Smooth muscle cell (in vitro differentiated cells): ENCODE measurements at regions not wholly inside any gene's neighbourhood (a gene's known extent, or its start where the extent isn't known, plus 50 kb on each side); places are given as distances from the start of the nearest gene placed in this dataset.

Source experiments
- DNase-seq: peaks from one replicate; lab custom pipeline; 2025; ENCODE audit not compliant: unreplicated experiment; lab: John Stamatoyannopoulos, UW
- H2AFZ ChIP-seq: fragments of 200-600 bp; sonication (generic); 2 replicates; pipeline ENCODE4 v1.6.0; 2016; ENCODE audit warnings: antibody characterized with exemption, low read depth, mild to moderate bottlenecking
- H3F3A ChIP-seq: fragments of 200-600 bp; sonication (generic); 2 replicates; pipeline ENCODE4 v1.6.0; 2017; ENCODE audit warnings: antibody characterized with exemption, low read depth
- H3K27ac ChIP-seq: fragments of 200-600 bp; sonication (generic); 2 replicates; pipeline ENCODE4 v1.5.1; 2016; ENCODE audit warnings: low read depth, mild to moderate bottlenecking
- H3K27me3 ChIP-seq: fragments of 200-600 bp; sonication (generic); 2 replicates; pipeline ENCODE4 v1.6.1; 2016; ENCODE audit warnings: low read depth, mild to moderate bottlenecking
- H3K36me3 ChIP-seq: fragments of 200-600 bp; sonication (generic); 2 replicates; pipeline ENCODE4 v1.5.1; 2016; ENCODE audit warnings: low read depth
- H3K4me1 ChIP-seq: fragments of 200-600 bp; sonication (generic); 2 replicates; pipeline ENCODE4 v1.5.1; 2016; ENCODE audit warnings: low read depth
- H3K4me2 ChIP-seq: fragments of 200-600 bp; sonication (generic); 2 replicates; pipeline ENCODE4 v1.6.0; 2016; ENCODE audit warnings: mild to moderate bottlenecking
- H3K4me3 ChIP-seq: fragments of 200-600 bp; sonication (generic); 2 replicates; pipeline ENCODE4 v1.5.1; 2016; ENCODE audit warnings: mild to moderate bottlenecking
- H3K79me2 ChIP-seq: fragments of 200-600 bp; sonication (generic); 2 replicates; pipeline ENCODE4 v1.6.0; 2016; ENCODE audit warnings: low read depth, mild to moderate bottlenecking
- H3K9ac ChIP-seq: fragments of 200-600 bp; sonication (generic); 2 replicates; pipeline ENCODE4 v1.6.0; 2016; ENCODE audit warnings: low read depth
- H3K9me3 ChIP-seq: fragments of 200-600 bp; sonication (generic); replicated peaks from 2 replicates; pipeline ENCODE4 v1.5.1; 2016; ENCODE audit warnings: low read depth
- H4K20me1 ChIP-seq: fragments of 200-600 bp; sonication (generic); 2 replicates; pipeline ENCODE4 v1.6.0; 2016; ENCODE audit warnings: low read depth
- WGBS: methylation state at CpG from one replicate; pipeline ENCODE4 v1.1.7; 2016; ENCODE audit warnings: low lambda C conversion rate; 5-methylcytosine and 5-hydroxymethylcytosine counted together
- TF ChIP-seq, protein P1 (sequence below): fragments of 200-600 bp; sonication (generic); IDR thresholded peaks from 2 replicates; pipeline ENCODE4 v1.5.1; 2017; ENCODE audit warnings: borderline replicate concordance, mild to moderate bottlenecking, antibody characterized with exemption; ENCODE audit not compliant: insufficient read depth, poor library complexity, severe bottlenecking

DNA sequence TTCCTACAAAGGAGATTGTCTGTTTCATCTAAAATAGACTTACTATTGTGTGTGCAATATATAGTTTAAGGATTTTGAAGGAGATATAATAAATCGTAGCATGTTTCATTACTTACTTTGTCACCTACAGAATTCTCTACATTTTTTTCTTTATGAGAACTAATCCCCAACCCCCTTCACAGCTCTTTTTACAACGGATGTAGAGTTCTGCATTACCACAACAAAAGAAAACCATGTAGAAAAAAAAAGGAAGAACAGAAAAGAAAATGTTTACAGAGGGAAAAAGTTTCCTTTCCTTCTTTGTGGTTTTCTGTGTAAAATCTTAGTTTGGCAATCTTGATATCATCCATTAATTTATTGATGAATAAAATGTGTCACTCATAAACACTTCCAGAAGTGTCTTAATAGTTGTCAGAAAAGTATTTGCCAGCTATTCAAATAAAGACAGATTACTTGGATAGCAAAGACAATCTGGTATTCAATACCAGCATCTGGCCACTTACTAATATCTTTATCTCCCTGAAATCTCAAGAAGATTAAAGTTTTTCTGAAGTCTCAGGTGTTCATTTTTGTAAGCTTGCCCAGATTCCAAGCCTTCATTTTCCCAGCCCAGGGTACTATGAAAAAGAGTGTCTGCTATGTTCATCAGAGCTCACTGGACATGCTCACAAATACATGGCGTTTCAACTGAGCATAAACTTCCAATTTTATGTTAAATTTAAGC, 806.8 kb downstream of the PCDH19 start:
- Histone ChIP-seq H3K4me2 (no peak overlapping the region), H3K9ac (no peak overlapping the region), H4K20me1 (no peaks in the 10 kb centered on the region), H3F3A (no peaks in the 10 kb centered on the region), H3K79me2 (no peaks in the 10 kb centered on the region), H3K4me1 (no peaks in the 10 kb centered on the region), H3K27me3 (no peaks in the 10 kb centered on the region), H2AFZ (no peak overlapping the region), H3K9me3 (no peaks in the 10 kb centered on the region), H3K4me3 (no peak overlapping the region), H3K27ac (no peak overlapping the region), H3K36me3 (no peaks in the 10 kb centered on the region)
- DNase-seq, result no peak
- TF ChIP-seq, protein P1, sequence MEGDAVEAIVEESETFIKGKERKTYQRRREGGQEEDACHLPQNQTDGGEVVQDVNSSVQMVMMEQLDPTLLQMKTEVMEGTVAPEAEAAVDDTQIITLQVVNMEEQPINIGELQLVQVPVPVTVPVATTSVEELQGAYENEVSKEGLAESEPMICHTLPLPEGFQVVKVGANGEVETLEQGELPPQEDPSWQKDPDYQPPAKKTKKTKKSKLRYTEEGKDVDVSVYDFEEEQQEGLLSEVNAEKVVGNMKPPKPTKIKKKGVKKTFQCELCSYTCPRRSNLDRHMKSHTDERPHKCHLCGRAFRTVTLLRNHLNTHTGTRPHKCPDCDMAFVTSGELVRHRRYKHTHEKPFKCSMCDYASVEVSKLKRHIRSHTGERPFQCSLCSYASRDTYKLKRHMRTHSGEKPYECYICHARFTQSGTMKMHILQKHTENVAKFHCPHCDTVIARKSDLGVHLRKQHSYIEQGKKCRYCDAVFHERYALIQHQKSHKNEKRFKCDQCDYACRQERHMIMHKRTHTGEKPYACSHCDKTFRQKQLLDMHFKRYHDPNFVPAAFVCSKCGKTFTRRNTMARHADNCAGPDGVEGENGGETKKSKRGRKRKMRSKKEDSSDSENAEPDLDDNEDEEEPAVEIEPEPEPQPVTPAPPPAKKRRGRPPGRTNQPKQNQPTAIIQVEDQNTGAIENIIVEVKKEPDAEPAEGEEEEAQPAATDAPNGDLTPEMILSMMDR, result no peak
- 42% methylated on average over 3 of the region's 3 CpGs for WGBS

DNA sequence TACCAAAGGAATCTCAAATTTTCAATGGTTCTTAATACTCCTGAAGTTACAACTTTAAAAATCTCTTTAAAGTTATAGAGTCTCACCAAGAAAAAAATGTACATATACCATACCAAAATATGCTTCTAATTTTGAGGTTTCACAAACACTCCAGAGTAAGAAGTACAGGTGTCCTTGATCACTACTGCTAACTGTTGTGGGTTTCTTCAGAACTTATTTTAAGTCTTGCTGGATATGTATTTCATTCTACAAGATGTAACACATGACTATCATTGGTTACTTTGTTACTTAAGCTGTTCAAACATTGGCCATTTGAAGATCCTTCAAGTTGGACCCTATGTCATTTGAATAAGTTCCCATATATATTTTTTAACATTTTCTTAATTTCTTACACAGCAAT, 808.0 kb downstream of the PCDH19 start:
- Histone ChIP-seq H3K9ac (no peak overlapping the region), H3K4me2 (no peak overlapping the region), H3K9me3 (no peaks in the 10 kb centered on the region), H3K79me2 (no peaks in the 10 kb centered on the region), H4K20me1 (no peaks in the 10 kb centered on the region), H3K36me3 (no peaks in the 10 kb centered on the region), H3K27ac (no peak overlapping the region), H2AFZ (no peak overlapping the region), H3K27me3 (no peaks in the 10 kb centered on the region), H3K4me3 (no peak overlapping the region), H3K4me1 (no peaks in the 10 kb centered on the region), H3F3A (no peaks in the 10 kb centered on the region)
- DNase-seq, result no peak
- TF ChIP-seq, protein P1, result no peak

DNA sequence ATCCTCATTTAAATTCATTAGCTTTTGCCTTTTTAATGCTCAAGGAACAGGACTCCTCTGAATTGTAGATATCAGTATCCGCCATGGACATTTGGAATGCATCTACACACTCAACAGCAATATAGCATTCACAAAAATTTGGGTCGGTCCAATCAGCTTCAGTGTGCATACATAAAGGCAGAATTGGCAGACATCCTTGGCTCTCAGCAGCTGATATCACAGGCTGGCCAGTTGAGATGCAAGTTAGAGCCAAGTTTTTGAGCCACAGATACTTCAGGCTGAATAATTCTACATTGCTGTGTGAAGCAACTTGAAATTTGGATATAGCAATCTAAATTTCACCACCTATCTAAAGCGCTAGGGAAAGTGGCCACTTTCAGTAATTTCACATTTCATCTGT, 821.1 kb downstream of the PCDH19 start:
- peaks cover 3% of the 10 kb centered on the region for H3K9me3 ChIP-seq
- H3K4me2 ChIP-seq, result no peak overlapping the region
- H3K27ac ChIP-seq, result no peak overlapping the region
- H3K27me3 ChIP-seq, result no peaks in the 10 kb centered on the region
- H3K36me3 ChIP-seq, result no peaks in the 10 kb centered on the region
- H3K9ac ChIP-seq, result no peak overlapping the region
- H2AFZ ChIP-seq, result no peak overlapping the region
- H4K20me1 ChIP-seq, result no peaks in the 10 kb centered on the region
- no peak overlapping the region for H3K4me3 ChIP-seq
- H3F3A ChIP-seq, result no peaks in the 10 kb centered on the region
- DNase-seq, result no peak
- H3K4me1 ChIP-seq, result no peaks in the 10 kb centered on the region
- 68% methylated on average over 3 of the region's 3 CpGs for WGBS
- TF ChIP-seq, protein P1, result no peak
- H3K79me2 ChIP-seq, result no peaks in the 10 kb centered on the region

DNA sequence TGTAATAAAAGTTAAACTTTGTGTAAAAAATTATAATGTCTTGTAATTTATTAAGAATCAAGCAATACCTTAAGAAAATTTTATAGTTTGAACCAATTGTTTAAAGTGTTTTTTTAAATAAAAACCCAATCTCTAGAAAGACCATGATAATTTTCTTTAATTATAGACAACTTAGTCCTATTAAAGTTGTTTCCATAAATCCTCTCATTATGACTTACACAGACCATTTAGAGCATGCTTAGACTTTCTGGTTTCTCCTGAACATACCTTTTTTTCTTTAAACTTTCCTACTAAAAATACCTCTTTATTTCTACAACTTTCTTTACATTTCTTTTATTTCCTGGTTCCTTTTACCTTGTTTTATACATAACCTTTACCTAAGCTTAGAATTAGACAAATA, 837.4 kb downstream of the PCDH19 start:
- H3K4me2 ChIP-seq, result no peak overlapping the region
- TF ChIP-seq, protein P1, result no peak
- DNase-seq, result no peak
- peaks cover 34% of the 10 kb centered on the region for H3K9me3 ChIP-seq
- no peaks in the 10 kb centered on the region for H3K79me2 ChIP-seq
- no peak overlapping the region for H3K27ac ChIP-seq
- H3K36me3 ChIP-seq, result no peaks in the 10 kb centered on the region
- H3K4me3 ChIP-seq, result no peak overlapping the region
- no peaks in the 10 kb centered on the region for H3K27me3 ChIP-seq
- H3F3A ChIP-seq, result no peaks in the 10 kb centered on the region
- H2AFZ ChIP-seq, result no peak overlapping the region
- H4K20me1 ChIP-seq, result no peaks in the 10 kb centered on the region
- H3K9ac ChIP-seq, result no peak overlapping the region
- H3K4me1 ChIP-seq, result no peaks in the 10 kb centered on the region
